GM18502 (cell line): ENCODE measurements at regions not wholly inside any gene's neighbourhood (a gene's known extent, or its start where the extent isn't known, plus 50 kb on each side); places are given as distances from the start of the nearest gene placed in this dataset.
A peak's percentile ranks its signal among the peaks of the same experiment; 100 is the strongest.

Source experiments
- ATAC-seq: cut with Tn5 transposase; IDR thresholded peaks from one replicate; pipeline ENCODE4 v1.9.1; 2021; ENCODE audit warnings: mild to moderate bottlenecking; ENCODE audit not compliant: unreplicated experiment, poor library complexity

DNA sequence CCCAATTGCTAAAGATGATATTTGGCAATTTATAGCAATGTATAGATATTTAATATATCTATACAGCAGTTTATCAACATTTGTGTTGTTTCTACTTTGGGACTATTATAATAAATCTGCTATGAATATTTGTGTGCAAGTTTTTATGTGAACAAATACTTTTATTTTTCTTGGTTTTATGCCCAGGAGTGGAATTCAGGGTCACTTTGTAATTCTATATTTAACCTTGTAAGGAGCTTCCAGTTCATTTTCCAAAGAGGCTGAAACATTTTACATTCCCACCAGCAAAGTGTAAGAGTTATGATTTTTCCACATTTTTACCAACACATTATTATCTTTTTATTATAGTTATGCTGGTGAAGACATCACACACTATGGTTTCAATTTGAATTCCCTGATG is 801.3 kb downstream of the PCDH18 start:
- ATAC-seq: no peak

DNA sequence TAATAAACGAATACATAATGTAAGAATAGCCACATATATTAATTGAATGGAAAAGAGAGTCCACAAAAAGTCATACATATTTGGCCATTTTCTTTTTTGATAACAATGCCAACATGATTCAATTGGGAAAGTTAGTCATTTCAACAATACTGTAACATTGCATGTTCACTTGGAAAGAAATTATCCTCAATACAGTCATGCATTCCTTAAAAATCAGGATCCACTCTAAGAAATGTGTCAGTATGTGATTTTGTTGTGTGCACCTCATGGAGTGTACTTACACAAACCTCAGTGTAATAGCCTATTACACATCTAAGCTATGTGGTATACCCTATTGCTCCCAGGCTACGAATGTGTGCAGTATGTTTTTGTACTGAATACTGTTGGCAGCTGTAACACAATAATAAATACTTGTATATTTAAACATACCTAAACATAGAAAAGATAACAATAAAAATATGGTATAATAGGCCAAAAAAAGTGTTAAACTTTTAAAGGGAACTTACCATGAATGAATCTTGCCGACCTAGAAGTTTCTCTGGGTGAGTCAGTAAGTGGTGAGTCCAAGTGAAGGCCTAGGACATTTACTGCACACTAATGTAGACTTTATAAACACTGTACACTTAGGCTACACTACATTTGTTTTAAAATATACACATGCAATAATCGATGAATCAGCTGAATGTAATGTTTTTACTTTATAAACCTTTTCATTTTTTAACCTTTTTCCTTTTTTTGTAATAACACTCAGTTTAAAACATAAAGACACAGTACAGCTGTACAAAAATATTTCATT is 806.8 kb downstream of the PCDH18 start:
- ATAC-seq: no peak

DNA sequence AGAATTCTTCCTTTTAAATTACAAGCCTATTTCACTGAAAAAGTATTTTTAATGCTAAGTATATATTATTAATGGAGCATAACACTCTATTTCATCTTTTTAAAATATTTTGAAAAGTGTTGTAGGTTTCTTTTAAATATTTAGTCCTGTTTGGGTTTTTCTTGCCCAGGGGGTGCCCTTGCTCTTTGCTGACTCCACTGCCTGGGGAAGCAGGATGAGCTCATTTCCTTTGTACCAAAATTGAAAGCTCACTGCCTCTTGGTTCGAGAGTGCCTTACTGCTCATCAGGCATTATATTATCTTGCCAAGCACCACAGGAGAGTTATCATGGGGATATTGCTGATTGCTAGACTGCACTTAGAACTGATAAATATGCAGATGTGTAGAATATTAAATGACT is 819.2 kb downstream of the PCDH18 start:
- peak; percentile 52 for ATAC-seq

DNA sequence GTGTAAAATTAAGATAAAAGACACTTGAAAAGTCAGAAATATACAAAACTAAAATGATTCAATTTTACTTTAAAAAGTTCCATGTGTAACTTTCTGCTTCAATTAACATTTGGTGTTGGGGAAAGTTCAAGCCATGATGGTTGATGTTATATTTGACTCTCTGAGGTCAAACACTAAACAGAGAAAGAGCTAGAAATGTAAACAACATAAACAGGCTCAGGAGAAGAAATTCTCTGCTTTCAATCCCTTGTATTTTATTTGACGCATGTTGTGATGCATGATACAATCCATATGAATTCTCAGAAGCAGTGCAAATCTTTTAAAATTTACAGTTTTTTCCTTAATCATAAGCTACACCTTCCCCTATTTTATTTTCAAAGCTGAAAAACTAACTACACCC is 822.4 kb downstream of the PCDH18 start:
- ATAC-seq: no peak

DNA sequence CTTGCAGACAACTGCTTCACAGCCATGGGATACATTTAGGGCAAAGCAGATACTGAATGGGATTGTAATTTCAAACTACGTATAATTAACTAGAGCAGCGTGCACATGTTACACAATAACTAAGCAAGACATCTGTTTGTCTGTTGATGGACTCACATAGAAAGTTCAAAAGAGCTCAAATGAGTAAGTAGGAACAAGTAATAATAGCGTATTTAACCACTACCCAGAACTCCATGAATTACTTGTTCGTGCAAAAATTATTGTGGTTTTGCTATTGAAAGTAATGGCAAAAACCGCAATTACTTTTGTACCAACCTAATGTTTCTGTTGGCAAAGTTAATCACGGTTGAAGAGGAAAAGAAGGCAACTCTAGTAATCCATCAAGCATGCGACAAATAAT is 825.4 kb downstream of the PCDH18 start:
- no peak for ATAC-seq

DNA sequence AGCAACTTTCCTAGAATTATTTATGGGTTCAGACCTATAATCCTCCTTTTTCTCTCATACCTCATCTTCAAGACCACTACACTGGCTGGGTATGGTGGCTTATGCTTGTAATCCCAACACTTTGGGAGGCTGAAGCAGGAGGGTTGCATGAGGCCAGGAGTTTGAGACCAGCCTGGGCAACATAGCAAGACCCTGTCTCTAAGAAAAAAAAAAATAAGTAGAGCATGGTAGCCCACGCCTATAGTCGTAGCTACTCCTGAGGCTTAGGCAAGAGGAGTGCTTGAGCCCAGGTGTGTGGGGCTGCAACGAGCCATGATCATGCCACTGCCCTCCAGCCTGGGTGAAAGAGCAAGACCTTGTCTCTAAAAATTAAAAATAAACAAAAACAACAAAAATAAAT is 832.4 kb downstream of the PCDH18 start:
- no peak for ATAC-seq

DNA sequence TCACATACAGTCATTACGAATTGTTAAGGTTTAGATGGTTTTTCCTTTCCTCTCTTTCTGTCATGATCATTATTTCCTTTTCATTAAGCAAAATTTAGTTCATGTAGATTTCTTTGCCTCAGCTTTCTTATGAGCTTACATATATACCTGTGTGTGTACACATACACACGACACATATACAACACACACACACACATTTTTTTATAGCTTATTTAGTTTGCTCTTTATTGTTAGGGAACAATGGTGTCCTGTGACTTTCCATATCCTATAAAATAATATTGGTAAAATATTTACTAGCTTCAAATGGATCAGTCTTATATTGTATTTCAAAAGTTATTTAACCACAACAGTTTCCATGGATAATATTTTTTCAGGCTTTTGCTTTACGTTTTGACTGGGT is 840.7 kb downstream of the PCDH18 start:
- ATAC-seq: no peak

DNA sequence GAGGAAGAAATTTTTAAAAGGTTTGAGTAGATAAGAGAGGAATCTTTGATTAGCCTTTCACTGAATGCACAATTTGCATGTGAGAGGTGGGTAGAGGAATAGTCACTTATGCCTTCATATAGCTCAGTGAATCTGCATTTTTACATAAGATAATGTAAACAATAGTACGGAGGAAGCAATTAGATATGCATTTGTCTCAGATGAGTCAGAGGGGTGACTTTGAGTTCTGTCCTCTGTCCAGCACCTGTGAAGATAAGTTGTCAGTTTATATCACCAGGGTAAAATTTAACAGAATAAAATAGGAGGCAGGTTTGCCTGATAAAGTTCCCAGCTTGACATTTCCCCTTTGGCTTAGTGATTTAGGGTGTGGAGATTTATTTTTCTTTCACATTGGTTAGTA is 841.9 kb downstream of the PCDH18 start:
- no peak for ATAC-seq

DNA sequence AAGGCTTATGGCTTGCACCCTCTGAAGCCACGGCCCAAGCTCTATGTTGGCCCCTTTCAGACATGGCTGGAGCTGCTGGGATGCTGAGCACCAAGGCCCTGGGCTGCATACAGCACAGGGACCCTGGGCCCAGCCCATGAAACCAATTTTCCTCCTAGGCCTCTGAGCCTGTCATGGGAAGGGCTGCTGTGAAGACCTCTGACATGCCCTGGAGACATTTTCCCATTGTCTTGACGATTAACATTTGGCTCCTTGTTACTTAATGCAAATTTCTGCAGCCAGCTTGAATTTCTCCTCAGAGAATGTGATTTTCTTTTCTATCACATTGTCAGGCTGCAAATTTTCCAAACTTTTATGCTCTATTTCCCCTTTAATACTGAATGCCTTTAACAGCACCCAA is 844.7 kb downstream of the PCDH18 start:
- ATAC-seq: no peak

DNA sequence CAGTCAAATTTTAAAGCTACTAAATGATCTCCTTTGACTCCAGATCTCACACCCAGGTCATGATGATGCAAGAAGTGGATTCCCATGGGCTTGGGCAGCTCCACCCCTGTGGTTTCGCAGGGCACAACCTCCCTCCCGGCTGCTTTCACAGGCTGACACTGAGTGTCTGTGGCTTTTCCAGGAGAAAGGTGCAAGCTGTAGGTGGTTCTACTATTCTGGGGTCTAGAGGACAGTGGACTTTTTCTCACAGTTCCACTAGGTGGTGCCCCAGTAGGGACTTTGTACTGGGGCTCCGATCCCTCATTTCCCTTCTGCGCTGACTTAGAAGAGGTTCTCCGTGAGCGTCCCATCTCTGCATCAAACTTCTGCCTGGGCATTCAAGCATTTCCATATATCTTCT is 845.2 kb downstream of the PCDH18 start:
- ATAC-seq: no peak

DNA sequence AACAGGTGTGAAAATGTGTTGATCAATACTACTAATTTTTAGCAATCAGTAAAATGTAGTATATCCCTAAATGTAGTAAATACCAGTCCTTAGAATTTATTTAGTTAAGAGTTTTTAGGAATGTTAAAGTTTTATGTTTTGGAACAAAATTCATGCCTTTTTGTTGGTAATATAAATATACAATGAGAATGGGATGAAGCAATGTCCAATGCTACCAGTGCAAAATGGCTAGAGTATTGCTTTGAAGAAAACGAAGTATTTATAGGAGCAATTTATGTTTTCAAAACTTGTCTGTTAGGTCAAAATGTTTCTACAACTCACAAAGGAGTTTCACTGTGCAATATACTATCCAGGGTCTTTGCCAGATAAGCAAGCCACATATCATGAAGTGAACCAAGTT is 851.5 kb downstream of the PCDH18 start:
- no peak for ATAC-seq

DNA sequence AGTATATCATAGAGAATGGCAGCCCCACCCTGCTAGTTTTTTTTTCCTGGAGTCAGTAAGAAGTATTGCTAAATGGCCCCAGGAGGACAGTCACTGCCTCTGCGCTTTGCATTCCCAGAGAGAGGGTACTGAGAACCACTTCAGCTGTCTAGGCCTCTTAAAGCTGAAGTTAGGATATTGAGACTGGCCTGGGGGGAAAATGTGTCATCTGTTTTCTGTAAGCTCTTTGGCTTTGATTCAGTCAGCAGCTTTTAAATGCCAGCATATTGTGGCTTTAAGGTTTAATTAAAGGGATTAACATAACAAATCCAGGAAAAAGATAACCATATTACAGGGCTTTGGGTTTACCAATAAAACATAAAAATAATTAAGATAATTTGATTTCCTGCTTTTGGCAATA is 852.0 kb downstream of the PCDH18 start:
- ATAC-seq: no peak

DNA sequence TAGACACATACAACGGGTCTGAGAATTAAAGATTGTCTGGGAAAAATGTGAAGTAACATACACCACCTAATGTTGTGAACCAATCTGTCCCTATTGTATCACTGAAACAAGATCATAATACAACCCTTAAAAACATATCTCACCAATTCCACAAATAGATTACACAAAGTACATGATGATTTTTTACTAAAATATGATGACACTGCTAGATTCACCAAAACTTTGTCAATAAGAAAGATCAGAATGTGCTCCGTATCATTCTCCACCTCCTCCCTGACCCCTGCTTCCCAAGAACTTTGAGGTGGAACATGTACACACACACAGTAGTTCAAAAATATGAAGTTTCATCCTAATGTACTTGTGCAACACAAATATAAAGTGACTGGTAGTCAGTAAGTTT is 862.0 kb downstream of the PCDH18 start:
- no peak for ATAC-seq

DNA sequence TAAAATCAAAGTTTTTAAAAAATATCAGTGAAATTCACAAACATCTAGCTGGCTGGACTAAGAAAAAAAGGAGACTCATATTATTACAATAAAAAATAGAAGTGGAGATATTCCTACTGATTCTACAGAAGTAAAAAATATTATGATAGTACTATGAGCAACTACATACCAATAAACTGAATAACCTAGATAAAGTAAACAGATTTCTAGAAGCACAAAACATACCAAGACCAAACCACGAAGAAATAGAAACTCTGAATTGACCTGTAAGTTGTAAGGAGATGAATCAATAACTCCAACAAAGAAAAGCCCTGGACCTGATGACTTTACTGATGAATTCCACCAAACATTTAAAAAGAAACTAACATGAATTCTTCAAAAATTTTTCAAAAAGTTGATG is 867.3 kb downstream of the PCDH18 start:
- ATAC-seq: no peak

DNA sequence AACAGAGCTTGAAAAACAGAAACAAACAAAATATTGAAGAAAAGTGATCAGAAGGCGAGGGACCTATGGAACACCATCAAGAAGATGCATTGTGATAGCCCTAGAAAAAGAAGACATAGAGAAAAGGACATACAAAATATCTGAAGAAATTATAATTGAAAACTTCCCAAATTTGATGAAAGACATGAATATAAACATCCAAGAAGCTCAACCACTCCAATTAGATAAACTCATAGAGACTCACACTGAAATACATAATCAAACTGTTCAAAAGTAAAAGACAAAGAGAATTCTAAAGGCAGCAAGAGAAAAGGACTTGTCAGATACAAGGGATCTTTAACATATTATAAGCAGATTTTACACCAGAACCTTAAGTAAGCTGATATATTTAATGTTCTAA is 869.8 kb downstream of the PCDH18 start:
- ATAC-seq: no peak

DNA sequence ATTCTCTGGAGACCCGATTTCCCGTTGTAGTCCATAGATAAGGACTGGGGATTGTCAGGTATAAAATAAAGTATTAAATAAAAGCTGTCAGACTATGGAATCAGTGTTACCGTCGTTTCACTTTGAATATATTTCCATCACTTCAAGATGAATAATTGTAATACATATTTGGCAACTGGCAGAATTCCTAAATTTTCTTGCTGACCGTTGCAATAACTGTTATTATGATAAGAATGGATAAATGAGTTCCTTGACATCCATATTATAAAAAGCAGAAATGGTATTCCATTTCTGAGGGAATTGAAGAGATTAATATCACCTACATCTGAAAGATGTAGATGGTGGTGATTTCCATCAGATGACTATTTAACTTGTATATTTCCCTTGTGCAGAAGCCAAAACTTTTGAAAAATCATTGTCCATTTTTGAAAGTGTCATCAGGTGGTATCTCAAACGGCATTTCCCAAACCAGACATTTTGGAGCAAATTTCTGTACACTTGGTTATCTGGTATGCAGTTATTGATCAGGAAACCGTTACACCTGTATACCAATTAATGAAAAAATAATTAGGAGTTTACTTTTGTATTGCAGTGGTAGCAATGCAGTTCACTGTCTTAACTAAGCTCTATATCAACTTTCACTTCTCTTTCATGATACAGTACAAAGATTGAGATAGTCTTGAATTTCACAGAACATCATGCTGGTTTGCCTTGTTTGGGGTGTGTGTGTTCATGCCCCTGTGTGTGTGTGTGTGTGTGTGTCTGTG is 878.5 kb downstream of the PCDH18 start:
- ATAC-seq: no peak

DNA sequence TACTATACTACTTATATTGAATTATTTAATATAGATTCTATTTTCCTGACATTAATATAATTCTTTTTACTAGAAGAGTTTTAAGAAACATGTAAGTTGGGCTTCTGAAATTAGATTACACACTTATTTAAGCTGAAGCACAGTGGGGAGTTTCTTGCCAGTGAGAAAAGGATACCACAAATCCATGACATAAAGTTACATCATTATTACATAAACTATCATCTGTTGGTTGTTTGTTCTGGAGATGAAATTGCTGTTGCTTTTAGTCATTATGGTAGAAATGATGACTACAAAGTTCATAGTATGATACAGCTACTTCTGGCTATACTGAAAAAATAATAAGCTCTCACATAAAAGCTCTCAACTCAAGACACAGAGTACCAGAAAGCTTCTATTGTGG is 880.4 kb downstream of the PCDH18 start:
- no peak for ATAC-seq

DNA sequence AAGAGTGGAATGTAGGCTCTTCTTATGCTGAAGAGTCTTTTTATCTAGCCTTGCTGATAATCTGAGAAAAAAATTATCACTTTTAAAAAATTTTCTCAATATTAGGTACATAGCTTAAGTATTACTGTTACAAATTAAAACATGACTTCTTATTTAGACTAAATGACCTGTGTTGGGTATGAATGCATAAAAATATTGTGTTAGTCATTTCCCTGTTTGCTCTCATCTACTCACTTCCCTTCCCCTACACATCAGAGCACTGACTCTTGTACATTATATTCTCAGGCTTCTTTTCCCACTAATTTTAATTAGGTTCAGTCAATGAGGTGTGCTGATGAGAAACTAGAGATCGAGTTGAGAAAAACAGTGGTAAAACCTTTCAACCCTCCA is 881.0 kb downstream of the PCDH18 start:
- ATAC-seq: no peak

DNA sequence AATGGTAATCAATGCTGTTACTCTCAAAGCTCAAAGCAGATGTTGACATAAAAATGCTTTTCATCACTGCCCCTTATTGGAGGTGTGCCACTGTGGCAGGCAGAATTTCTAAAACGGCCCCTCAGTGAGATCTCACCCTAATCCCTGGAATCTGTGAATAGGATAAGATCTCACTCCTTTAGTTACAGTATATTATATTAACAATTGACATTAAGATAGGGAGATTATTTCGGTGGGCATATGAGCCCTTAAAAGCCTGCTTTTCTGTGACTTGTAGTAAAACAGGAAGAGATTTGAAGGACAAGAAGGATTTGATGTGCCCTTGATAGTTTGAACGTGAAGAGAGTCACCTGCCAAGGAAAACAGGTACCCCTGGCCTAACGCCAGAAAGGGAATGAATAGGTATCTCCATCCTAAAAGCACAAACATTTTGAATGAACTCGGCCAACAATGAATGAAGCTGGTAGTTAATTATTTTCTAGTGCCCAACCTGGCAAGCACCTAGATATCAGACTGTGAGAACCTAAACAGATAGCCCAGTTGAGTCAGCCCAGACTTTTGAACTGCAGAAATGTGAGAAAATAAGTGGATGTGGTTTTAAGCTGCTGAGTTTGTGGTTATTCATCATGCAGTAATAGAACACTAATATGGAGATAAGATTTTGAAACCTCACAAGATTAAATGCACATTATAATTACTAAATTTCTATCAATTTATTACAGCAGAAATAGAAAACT is 881.6 kb downstream of the PCDH18 start:
- no peak for ATAC-seq

DNA sequence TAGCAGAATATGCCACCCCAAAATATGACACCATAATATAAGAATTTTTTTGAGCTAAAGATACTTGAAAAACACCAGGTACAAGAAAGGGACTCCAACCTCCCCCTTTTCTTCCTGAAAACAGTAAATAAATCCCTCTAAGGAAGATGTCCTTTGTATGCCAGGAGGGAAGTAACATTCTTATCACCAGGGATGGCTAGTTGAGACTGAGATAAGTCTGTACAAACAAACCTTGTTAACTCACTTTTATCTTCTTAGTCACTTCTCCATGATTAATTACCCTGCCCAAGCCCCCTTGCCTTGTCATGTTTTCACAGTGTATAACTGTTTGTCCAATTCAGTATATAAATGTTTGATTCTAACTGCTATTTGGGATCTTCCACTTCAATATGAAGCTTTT is 888.0 kb downstream of the PCDH18 start:
- no peak for ATAC-seq

DNA sequence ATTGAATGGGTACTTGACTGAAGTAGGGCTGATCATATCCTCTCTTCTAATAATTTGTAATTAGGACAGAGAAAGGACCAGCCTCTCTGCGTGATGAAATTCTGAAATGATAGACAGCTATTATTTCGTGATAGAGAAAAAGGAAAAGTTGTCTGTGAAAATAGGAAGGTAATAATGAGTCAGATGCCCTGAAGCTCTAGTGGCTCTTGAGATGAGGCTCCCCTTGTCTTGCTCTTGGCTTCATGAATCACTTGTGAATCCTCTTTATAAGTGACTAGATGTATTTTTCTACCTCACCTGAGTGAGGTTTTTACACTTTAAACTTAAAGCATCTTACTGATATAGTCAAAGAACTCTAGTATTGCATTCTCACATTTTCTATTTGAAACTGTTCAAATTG is 888.9 kb downstream of the PCDH18 start:
- no peak for ATAC-seq
